ENCODE measurements at regions not wholly inside any gene's neighbourhood (a gene's known extent, or its start where the extent isn't known, plus 50 kb on each side); places are given as distances from the start of the nearest gene placed in this dataset.
"Not testable (repeated sequence)": the region's sequence is repeated elsewhere in the genome, so short reads cannot be mapped to it uniquely, and the experiment has no call there.

DNA sequence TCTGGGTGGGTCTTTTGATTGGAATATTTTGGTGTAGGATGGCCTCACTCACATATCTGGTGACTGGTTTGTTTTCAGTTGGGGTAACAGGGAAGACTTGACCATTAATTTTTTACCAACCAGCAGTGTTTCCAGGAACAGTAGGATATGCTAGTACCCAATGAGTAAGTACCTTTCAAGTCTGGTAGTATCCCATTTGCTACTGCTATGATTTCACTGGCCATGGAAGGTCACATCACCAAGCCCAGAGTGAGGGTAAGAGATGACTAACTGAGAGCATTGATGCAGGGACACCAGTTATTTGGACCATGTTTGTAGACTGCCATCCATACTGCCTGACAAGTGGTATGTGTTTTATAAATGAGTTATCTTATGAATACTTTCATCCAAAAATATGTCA is 277.7 kb downstream of the MAP2K6 start:
- Mint-ChIP-seq H3K4me3 (no peak overlapping the region), H3K9me3 (peaks cover 25% of the 10 kb centered on the region), H3K27ac (no peak overlapping the region), H3K4me1 (peaks cover 6% of the 10 kb centered on the region), H3K27me3 (ENCODE audit: low read depth) (peaks cover 2% of the 10 kb centered on the region), H3K36me3 (ENCODE audit: low read depth) (no peaks in the 10 kb centered on the region)
- TF ChIP-seq, protein P1, sequence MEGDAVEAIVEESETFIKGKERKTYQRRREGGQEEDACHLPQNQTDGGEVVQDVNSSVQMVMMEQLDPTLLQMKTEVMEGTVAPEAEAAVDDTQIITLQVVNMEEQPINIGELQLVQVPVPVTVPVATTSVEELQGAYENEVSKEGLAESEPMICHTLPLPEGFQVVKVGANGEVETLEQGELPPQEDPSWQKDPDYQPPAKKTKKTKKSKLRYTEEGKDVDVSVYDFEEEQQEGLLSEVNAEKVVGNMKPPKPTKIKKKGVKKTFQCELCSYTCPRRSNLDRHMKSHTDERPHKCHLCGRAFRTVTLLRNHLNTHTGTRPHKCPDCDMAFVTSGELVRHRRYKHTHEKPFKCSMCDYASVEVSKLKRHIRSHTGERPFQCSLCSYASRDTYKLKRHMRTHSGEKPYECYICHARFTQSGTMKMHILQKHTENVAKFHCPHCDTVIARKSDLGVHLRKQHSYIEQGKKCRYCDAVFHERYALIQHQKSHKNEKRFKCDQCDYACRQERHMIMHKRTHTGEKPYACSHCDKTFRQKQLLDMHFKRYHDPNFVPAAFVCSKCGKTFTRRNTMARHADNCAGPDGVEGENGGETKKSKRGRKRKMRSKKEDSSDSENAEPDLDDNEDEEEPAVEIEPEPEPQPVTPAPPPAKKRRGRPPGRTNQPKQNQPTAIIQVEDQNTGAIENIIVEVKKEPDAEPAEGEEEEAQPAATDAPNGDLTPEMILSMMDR (IDR thresholded peaks at IDR 0.05; ENCODE audit: unreplicated experiment in 3 of 3) = no peak

DNA sequence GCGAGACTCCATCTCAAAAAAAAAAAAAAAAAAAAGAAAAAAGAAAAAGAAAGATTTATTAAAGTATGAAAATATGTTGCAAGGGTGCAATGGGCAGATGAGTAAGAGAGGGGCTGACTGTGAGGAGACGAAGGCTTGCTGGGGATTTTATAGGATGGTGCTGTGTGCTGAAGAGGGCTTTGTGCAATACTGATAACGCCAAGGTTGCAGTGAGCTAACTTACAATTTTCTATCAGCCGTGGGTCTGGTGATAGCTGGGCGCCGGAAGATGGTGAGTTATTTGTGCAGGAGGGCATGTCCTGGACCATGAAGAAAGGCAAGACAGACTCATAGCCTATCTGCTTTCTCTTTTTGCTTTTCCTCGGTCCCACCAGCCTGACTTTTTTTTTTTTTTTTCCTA is 281.1 kb downstream of the MAP2K6 start:
- peaks cover 6% of the 10 kb centered on the region for H3K4me1 Mint-ChIP-seq
- H3K27ac Mint-ChIP-seq = no peak overlapping the region
- H3K36me3 Mint-ChIP-seq (ENCODE audit: low read depth) = peaks cover 6% of the 10 kb centered on the region
- peaks cover 22% of the 10 kb centered on the region for H3K9me3 Mint-ChIP-seq
- H3K4me3 Mint-ChIP-seq = no peak overlapping the region
- peaks cover 9% of the 10 kb centered on the region for H3K27me3 Mint-ChIP-seq (ENCODE audit: low read depth)
- TF ChIP-seq, protein P1 (IDR thresholded peaks at IDR 0.05; ENCODE audit: unreplicated experiment in 3 of 3) = no peak

DNA sequence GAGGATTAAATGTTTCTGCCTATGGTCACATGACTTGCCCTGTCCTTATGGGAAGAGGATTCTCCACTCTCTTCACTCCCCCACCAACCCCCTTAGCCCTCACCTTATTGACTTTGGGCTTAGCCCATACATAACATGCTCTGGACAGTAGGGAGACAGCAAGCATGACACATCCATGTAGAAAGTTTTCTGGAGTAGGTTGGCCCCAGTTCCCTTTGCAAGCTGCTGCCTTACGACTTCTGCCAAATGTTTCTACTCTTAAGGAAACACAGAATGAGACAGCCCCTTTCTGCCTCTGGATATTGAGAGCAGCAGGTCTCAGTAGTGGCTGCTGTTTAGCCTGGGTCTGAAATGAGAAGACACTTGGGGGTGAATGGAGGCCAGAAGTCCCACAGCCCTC is 282.2 kb downstream of the MAP2K6 start:
- Mint-ChIP-seq H3K27me3 (ENCODE audit: low read depth) (peaks cover 9% of the 10 kb centered on the region), H3K9me3 (peaks cover 22% of the 10 kb centered on the region), H3K27ac (peak overlapping the region in 1 of 3 experiments; percentile 8), H3K4me1 (peaks cover 6% of the 10 kb centered on the region), H3K4me3 (no peak overlapping the region), H3K36me3 (ENCODE audit: low read depth) (peaks cover 6% of the 10 kb centered on the region)
- TF ChIP-seq, protein P1 (IDR thresholded peaks at IDR 0.05; ENCODE audit: unreplicated experiment in 3 of 3) = no peak

DNA sequence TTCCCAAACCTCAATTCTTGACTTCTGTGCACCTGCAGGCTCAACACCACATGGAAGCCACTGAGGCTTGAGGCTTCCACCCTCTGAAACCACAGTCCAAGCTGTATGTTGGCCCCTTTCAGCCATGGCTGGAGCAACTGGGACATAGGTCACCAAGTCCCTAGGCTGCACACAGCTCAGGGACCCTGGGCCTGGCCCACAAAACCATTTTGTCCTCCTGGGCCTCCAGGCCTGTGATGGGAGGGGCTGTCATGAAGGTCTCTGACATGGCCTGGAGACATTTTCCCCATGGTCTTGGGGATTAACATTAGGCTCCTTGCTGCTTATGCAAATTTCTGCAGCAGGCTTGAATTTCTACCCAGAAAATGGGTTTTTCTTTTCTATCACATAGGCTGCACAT is 283.9 kb downstream of the MAP2K6 start:
- H3K4me1 Mint-ChIP-seq; H3K27me3 Mint-ChIP-seq (ENCODE audit: low read depth): not testable (repeated sequence)

DNA sequence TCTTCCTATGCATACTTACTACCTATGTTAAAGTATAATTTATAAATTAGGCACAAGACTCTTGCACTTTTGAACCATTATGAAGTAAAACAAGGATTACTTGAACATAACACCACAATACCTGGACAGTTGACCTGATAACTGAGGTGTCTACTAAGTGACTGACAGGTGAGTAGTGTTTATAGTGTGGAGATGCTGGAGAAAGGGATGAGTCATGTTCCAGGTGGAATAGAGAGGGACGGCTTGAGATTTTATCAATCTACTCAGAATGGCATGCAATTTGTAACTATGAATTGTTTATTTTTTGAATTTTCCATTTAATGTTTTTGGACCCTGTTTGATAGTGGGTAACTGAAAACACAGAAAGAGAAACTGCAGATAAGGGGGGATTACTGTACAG is 287.6 kb downstream of the MAP2K6 start:
- H3K9me3 Mint-ChIP-seq = peaks cover 18% of the 10 kb centered on the region
- no peaks in the 10 kb centered on the region for H3K4me1 Mint-ChIP-seq
- no peak overlapping the region for H3K27ac Mint-ChIP-seq
- H3K4me3 Mint-ChIP-seq = no peak overlapping the region
- H3K36me3 Mint-ChIP-seq (ENCODE audit: low read depth) = peaks cover 6% of the 10 kb centered on the region
- H3K27me3 Mint-ChIP-seq (ENCODE audit: low read depth) = peaks cover 8% of the 10 kb centered on the region
- TF ChIP-seq, protein P1 (IDR thresholded peaks at IDR 0.05; ENCODE audit: unreplicated experiment in 3 of 3) = no peak

More for the DNA sequence above, 283.9 kb downstream of the MAP2K6 start:
- H3K36me3 Mint-ChIP-seq (ENCODE audit: low read depth); H3K27ac Mint-ChIP-seq; H3K4me3 Mint-ChIP-seq: not testable (repeated sequence)
- peaks cover 24% of the 10 kb centered on the region for H3K9me3 Mint-ChIP-seq

DNA sequence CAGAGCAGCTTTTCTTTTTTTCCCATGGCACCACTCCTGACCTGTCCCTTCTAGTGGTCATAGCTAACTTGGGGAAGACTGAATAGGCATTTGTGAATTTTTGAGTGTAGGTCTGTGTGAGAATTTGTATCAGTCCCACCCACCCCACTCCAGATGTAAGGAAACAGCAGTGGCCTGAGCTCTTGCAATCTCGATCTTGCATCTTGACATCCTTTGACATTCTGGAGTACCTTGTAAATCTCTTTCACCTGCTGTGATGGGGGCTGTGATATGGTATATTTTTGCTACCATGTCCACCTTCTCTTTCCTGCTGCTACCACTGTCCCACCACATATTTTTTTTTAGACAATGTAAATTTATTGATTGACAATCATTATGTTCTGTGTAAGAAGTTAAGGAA is 289.3 kb downstream of the MAP2K6 start:
- TF ChIP-seq, protein P1 (IDR thresholded peaks at IDR 0.05; ENCODE audit: unreplicated experiment in 3 of 3) = no peak
- Mint-ChIP-seq H3K4me3 (no peak overlapping the region), H3K4me1 (no peaks in the 10 kb centered on the region), H3K9me3 (peaks cover 10% of the 10 kb centered on the region), H3K27me3 (ENCODE audit: low read depth) (peaks cover 3% of the 10 kb centered on the region), H3K36me3 (ENCODE audit: low read depth) (peaks cover 4% of the 10 kb centered on the region), H3K27ac (no peak overlapping the region)

All from nephron (organoid).